ENCODE measurements at regions not wholly inside any gene's neighbourhood (a gene's known extent, or its start where the extent isn't known, plus 50 kb on each side); places are given as distances from the start of the nearest gene placed in this dataset.

DNA sequence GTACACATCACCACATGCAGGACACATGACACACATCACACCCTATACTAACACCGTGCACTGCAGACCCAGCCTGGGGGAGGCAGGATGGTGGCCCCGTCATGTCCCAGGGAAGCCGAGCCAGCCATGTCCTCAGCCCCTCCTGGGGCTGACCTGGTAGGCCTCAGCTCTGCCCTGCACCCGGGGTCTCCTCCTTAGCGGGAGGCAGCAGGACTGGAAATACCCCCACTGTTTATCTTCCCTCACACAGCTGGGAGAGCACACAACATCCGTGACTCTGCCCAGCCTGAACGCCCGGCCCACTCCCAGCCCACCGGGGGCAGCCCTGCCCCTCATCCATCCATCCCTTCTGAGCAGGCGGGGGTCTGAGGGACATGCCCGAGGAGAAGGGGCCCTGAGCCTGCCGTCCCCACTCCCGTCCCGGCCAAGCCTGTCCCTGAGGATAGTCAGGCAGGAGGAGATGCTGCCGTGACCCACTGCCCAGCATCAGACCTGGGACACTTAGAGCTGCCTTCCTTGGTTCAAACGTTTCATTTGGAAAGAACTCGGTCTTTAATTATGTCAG is 945.0 kb downstream of the BRD1 start:
- Histone ChIP-seq H3K4me1 (no peaks in the 10 kb centered on the region), H3K4me3 (no peak overlapping the region), H3K27me3 (peaks cover 0 to 40% (median 0%) of the 10 kb centered on the region in 3 donors), H3K27ac (no peak overlapping the region), H3K9me3 (peaks cover 0 to 5% (median 0%) of the 10 kb centered on the region in 4 donors), H3K36me3 (no peaks in the 10 kb centered on the region)
- intact Hi-C loops (cut with DNase I; ENCODE audit: low total_unique reads) = no loop called here
- WGBS, 5 donors = 58 to 68% (median 61%) methylated on average over 15 to 17 of the region's 17 CpGs
- no peak for TF ChIP-seq POLR2A (IDR thresholded peaks at IDR 0.05)
- TF ChIP-seq, protein P1, sequence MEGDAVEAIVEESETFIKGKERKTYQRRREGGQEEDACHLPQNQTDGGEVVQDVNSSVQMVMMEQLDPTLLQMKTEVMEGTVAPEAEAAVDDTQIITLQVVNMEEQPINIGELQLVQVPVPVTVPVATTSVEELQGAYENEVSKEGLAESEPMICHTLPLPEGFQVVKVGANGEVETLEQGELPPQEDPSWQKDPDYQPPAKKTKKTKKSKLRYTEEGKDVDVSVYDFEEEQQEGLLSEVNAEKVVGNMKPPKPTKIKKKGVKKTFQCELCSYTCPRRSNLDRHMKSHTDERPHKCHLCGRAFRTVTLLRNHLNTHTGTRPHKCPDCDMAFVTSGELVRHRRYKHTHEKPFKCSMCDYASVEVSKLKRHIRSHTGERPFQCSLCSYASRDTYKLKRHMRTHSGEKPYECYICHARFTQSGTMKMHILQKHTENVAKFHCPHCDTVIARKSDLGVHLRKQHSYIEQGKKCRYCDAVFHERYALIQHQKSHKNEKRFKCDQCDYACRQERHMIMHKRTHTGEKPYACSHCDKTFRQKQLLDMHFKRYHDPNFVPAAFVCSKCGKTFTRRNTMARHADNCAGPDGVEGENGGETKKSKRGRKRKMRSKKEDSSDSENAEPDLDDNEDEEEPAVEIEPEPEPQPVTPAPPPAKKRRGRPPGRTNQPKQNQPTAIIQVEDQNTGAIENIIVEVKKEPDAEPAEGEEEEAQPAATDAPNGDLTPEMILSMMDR (IDR thresholded peaks at IDR 0.05) = no peak
- TF ChIP-seq EP300 (IDR thresholded peaks at IDR 0.05) = no peak
- TF ChIP-seq POLR2AphosphoS5 (IDR thresholded peaks at IDR 0.05) = no peak
- no peak for DNase-seq

DNA sequence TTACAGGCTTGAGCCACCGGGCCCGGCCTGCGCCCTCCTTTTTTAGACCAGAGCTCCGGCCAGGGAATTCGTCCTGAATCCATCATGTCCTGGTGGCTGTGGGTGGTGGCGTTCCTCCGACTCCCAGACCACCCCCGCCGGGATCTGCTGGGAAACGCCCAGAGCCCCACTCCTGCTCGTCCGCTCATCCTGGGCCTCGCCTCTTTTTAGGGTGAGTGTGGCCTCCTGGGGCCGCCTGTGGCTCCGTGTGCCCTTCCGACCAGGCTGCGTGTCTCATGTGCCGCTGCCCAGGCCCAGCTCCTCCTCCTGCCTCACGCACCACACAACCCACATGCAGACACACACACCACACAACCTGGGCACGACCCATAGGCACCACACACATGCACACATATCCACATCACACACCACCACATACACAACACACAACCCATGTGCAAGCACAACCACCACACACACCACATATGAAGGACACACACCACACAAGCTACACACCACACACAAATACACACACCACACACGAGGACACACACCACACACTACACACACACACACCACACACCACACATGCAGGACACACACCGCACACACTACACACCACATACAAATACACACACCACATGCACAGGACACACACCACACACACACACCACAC is 946.2 kb downstream of the BRD1 start:
- Histone ChIP-seq H3K27me3 (peaks cover 0 to 36% (median 0%) of the 10 kb centered on the region in 3 donors), H3K36me3 (no peaks in the 10 kb centered on the region), H3K4me1 (no peaks in the 10 kb centered on the region), H3K27ac (no peak overlapping the region), H3K4me3 (no peak overlapping the region), H3K9me3 (peaks cover 0 to 5% (median 0%) of the 10 kb centered on the region in 4 donors)
- WGBS, 5 donors = 93 to 97% (median 96%) methylated on average over 22 of the region's 22 CpGs
- no peak for DNase-seq
- no peak for TF ChIP-seq POLR2A (IDR thresholded peaks at IDR 0.05)
- no peak for TF ChIP-seq EP300 (IDR thresholded peaks at IDR 0.05)
- TF ChIP-seq, protein P1 (IDR thresholded peaks at IDR 0.05) = no peak
- TF ChIP-seq POLR2AphosphoS5 (IDR thresholded peaks at IDR 0.05) = no peak
- intact Hi-C loops (cut with DNase I; ENCODE audit: low total_unique reads) = no loop called here

DNA sequence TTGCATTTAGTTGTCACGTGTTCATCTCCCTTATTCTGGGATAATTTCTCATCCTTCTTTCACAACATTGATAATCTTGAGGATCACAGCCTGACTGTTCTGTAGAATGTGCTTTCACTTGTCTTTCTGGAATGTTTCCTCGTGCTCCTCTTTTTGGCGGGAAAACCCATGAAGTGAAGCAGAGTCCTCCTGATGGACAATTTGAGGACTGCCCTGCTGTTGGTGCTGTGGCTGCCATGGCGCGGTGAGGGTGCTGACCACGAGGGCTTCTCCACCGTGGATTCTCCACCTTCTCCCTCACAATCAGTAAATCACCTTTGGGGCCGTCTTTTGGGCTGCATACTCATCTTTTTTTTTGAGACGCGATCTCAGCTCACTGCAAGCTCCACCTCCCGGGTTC is 946.9 kb downstream of the BRD1 start:
- Histone ChIP-seq H3K4me3 (no peak overlapping the region), H3K9me3 (peaks cover 0 to 5% (median 2%) of the 10 kb centered on the region in 4 donors), H3K27me3 (peaks cover 0 to 33% (median 0%) of the 10 kb centered on the region in 3 donors), H3K27ac (no peak overlapping the region), H3K36me3 (no peaks in the 10 kb centered on the region), H3K4me1 (no peaks in the 10 kb centered on the region)
- 86 to 95% (median 90%) methylated on average over 11 of the region's 11 CpGs for WGBS, 5 donors
- no peak for DNase-seq
- TF ChIP-seq EP300 (IDR thresholded peaks at IDR 0.05) = no peak
- no peak for TF ChIP-seq POLR2A (IDR thresholded peaks at IDR 0.05)
- TF ChIP-seq, protein P1 (IDR thresholded peaks at IDR 0.05) = no peak
- intact Hi-C loops (cut with DNase I; ENCODE audit: low total_unique reads) = no loop called here

DNA sequence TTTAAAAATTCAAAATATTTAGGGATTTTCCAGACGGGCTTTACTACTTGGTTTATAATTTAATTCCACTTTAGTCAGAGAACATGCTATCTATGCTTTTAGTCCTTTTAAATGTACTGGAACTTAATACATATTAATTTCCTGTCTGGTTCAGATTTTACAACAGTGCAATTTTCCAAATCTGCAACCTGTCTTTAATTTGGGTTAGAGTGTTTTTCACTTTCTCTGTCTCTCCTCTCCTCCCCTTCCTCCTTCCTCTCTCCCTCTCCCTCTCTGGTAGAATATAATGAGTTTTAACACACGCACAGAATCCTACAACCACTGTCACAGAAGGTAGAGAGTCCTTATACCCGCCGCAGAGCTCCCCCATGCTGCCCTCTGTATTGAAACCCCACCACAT is 950.7 kb downstream of the BRD1 start:
- TF ChIP-seq, protein P1 (IDR thresholded peaks at IDR 0.05) = no peak
- TF ChIP-seq EP300 (IDR thresholded peaks at IDR 0.05) = no peak
- TF ChIP-seq POLR2AphosphoS5 (IDR thresholded peaks at IDR 0.05) = no peak
- no peak for TF ChIP-seq POLR2A (IDR thresholded peaks at IDR 0.05)
- Histone ChIP-seq H3K27ac (no peak overlapping the region), H3K4me1 (no peaks in the 10 kb centered on the region), H3K9me3 (peaks cover 0 to 7% (median 2%) of the 10 kb centered on the region in 4 donors), H3K36me3 (no peaks in the 10 kb centered on the region), H3K27me3 (peaks cover 0 to 22% (median 8%) of the 10 kb centered on the region in 3 donors), H3K4me3 (no peak overlapping the region)
- 69 to 75% (median 72%) methylated on average over 4 of the region's 4 CpGs for WGBS, 5 donors
- no peak for DNase-seq
- intact Hi-C loops (cut with DNase I; ENCODE audit: low total_unique reads) = no loop called here
